IPS DF 6.9 (cell line): ENCODE measurements at regions not wholly inside any gene's neighbourhood (a gene's known extent, or its start where the extent isn't known, plus 50 kb on each side); places are given as distances from the start of the nearest gene placed in this dataset.

Experiments used
- DNase-seq: peaks from one replicate; pipeline ENCODE4 v3.0.0-alpha.2; 2013; ENCODE audit warnings: low read depth, low spot score
- H3K27ac ChIP-seq: one replicate; pipeline ENCODE4 v1.5.1; 2013; ENCODE audit warnings: low read length, control low read depth
- H3K27me3 ChIP-seq: 2 replicates; pipeline ENCODE4 v1.6.1; 2013; ENCODE audit warnings: mild to moderate bottlenecking, low read length; ENCODE audit not compliant: control insufficient read depth, insufficient read depth
- H3K36me3 ChIP-seq: 2 replicates; pipeline ENCODE4 v1.6.1; 2013; ENCODE audit warnings: low read length; ENCODE audit not compliant: control insufficient read depth, insufficient read depth
- H3K4me1 ChIP-seq: 2 replicates; pipeline ENCODE4 v1.6.1; 2013; ENCODE audit warnings: low read length; ENCODE audit not compliant: control insufficient read depth, insufficient read depth
- H3K4me3 ChIP-seq: 2 replicates; pipeline ENCODE4 v1.5.1; 2013; ENCODE audit warnings: mild to moderate bottlenecking, low read length
- H3K9me3 ChIP-seq: 2 replicates; pipeline ENCODE4 v1.6.1; 2013; ENCODE audit warnings: low read length, inconsistent platforms; ENCODE audit not compliant: control insufficient read depth, insufficient read depth
- WGBS: extraction: QIAGEN DNeasy Blood & Tissue Kit; methylation state at CpG from one replicate; pipeline ENCODE4 v1.1.7; 2013; ENCODE audit warnings: mixed read lengths, missing lambda C conversion rate; ENCODE audit not compliant: insufficient read length, insufficient coverage; 5-methylcytosine and 5-hydroxymethylcytosine counted together

DNA sequence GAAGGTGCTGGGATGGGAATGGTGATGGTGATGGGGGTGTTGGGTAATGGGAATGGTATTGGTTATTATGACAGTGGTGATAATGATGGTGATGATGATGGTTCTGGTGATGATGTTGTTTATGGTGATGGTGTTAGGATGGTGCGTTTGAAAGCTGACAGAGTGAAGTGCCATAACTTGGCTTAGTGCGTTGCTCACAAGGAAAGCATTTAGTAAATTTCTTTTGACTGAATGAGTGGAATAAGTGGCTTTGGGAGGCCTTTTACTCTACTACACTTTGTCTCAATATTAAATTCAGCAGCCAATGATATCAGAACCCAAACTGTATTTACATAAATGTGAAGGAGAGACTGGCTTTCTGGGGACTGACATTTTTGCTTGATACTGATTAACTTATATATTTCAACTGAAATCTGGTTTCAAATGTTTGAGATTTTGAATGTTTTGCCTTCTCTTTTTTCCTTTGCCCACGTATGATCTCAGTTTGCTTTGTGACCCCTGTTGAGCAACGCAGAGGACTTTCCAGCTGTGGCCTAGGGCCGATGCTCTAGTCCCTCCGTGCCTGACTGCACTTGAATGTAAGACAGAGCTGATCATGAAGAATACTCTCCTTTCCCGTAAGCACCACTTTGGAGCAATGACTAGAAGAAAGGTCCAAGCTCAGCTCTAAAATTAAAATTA is 128.5 kb upstream of the SH3BP4 start:
- DNase-seq, result no peak
- no peaks in the 10 kb centered on the region for H3K27me3 ChIP-seq
- H3K27ac ChIP-seq, result no peak overlapping the region
- H3K4me1 ChIP-seq, result no peaks in the 10 kb centered on the region
- no peaks in the 10 kb centered on the region for H3K36me3 ChIP-seq
- 100% methylated on average over 1 of the region's 7 CpGs for WGBS
- H3K9me3 ChIP-seq, result no peaks in the 10 kb centered on the region
- no peak overlapping the region for H3K4me3 ChIP-seq

DNA sequence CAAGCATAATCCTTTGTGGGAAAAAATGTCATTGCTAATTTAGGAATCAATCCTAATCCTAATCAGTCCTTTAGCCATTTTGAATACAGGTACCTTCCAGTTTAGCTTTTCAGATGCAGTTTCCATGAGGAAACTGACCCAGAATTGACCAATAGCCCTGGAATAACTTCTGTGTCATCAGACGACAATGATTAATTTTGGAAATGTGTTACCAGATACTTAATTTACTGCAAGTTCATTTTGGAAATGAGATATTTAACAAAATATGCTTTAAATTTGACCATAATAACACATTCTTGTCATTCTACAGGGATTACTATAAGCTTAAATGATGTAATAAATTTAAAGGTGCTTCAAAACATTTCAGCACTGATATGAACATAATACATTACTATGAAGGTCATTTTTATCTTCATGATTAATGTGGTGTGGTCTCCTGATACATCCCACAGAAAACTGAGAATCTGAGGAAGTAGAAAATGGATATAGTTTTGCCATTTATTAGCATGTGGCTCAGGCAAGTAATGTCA is 129.8 kb upstream of the SH3BP4 start:
- H3K27me3 ChIP-seq, result no peaks in the 10 kb centered on the region
- no peaks in the 10 kb centered on the region for H3K36me3 ChIP-seq
- no peak overlapping the region for H3K27ac ChIP-seq
- no peaks in the 10 kb centered on the region for H3K9me3 ChIP-seq
- no peak for DNase-seq
- no peaks in the 10 kb centered on the region for H3K4me1 ChIP-seq
- no peak overlapping the region for H3K4me3 ChIP-seq
- WGBS, result no CpG with 5 or more reads among the region's 1 CpG

DNA sequence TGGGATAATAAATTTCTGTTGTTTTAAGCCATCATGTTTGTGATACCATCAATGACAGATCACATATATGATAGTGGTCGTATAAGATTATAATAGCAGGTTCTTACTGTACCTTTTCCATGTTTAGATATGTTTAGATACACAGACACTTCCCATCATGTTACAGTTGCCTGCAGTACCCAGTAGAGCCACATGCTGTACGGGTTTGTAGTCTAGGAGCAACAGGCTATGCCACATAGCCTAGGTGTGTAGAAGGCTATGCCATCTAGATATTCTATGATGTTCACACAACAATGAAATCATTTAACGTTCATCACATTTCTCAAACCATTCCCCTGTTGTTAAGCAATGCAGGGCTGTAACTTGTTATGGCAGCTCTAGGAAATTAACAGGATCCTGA is 132.9 kb upstream of the SH3BP4 start:
- WGBS, result no CpG with 5 or more reads among the region's 3 CpGs
- DNase-seq, result no peak

DNA sequence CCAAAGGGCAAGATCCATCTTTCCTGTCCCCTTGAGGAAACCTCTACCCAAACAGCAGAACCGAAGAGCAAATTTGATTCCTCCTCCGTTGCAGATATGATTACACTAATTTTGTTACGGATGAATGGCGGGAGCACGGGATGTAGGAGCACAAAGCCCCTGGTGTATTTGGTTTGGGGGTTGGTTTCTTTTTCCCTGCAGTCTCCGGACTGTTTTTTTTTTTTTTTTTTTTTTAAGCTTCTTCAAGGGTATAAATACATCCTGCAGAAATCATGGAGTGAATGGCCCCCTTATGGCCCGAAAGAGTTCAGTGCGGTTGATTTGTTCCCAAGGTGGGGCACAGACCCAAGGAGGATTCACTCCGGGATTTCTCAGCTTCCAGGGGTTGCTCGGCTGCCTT is 135.3 kb upstream of the SH3BP4 start:
- Histone ChIP-seq H3K4me1 (no peaks in the 10 kb centered on the region), H3K36me3 (no peaks in the 10 kb centered on the region), H3K27me3 (no peaks in the 10 kb centered on the region), H3K27ac (no peak overlapping the region), H3K9me3 (no peaks in the 10 kb centered on the region), H3K4me3 (no peak overlapping the region)
- DNase-seq, result no peak
- no CpG with 5 or more reads among the region's 10 CpGs for WGBS

More for the DNA sequence above, 132.9 kb upstream of the SH3BP4 start:
- Histone ChIP-seq H3K4me1 (no peaks in the 10 kb centered on the region), H3K27ac (no peak overlapping the region), H3K9me3 (no peaks in the 10 kb centered on the region), H3K36me3 (no peaks in the 10 kb centered on the region), H3K4me3 (no peak overlapping the region), H3K27me3 (no peaks in the 10 kb centered on the region)

DNA sequence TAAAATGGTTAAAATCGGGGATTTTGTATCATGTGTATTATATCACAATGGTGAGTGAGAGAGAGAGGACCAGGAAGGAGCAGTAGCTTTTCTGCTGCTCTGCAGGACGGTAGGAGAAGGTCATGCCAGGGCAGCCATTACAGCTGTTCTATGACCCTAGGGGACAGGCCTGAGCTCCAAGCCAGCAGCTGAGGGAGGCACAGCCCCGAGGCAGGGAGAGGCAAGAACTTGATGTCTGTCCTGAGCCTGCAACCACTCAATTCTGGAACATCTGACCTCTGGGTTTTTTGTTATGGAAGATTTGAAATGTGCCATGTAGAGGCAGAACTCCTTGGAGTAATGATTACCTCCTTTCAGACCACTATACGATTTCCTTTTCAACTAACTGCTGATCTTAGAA is 135.8 kb upstream of the SH3BP4 start:
- no peak for DNase-seq
- no CpG with 5 or more reads among the region's 4 CpGs for WGBS
- H3K4me3 ChIP-seq, result no peak overlapping the region
- H3K9me3 ChIP-seq, result no peaks in the 10 kb centered on the region
- H3K36me3 ChIP-seq, result no peaks in the 10 kb centered on the region
- no peak overlapping the region for H3K27ac ChIP-seq
- no peaks in the 10 kb centered on the region for H3K27me3 ChIP-seq
- H3K4me1 ChIP-seq, result no peaks in the 10 kb centered on the region

DNA sequence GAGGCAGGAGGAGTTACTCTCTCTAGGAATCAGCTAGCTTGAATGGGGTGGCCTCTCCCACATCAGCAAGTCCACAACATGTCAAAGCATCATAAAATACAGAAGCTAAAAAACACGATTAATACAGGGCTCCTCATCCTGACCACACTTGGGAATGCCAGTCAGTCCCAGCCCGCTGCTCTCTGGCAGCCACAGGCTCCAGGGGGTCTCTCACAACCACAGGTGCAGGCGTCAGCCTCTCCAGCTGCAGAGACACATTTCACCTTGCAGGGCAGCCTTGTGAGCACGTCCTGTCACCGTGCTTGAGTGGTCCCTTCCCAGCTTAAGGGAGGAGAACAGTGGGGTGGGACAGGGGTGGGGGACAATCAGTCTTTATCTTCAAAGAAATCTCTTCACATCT is 137.4 kb upstream of the SH3BP4 start:
- no CpG with 5 or more reads among the region's 5 CpGs for WGBS
- H3K36me3 ChIP-seq, result no peaks in the 10 kb centered on the region
- no peak for DNase-seq
- H3K9me3 ChIP-seq, result no peaks in the 10 kb centered on the region
- no peaks in the 10 kb centered on the region for H3K4me1 ChIP-seq
- no peak overlapping the region for H3K4me3 ChIP-seq
- no peaks in the 10 kb centered on the region for H3K27me3 ChIP-seq
- H3K27ac ChIP-seq, result no peak overlapping the region

DNA sequence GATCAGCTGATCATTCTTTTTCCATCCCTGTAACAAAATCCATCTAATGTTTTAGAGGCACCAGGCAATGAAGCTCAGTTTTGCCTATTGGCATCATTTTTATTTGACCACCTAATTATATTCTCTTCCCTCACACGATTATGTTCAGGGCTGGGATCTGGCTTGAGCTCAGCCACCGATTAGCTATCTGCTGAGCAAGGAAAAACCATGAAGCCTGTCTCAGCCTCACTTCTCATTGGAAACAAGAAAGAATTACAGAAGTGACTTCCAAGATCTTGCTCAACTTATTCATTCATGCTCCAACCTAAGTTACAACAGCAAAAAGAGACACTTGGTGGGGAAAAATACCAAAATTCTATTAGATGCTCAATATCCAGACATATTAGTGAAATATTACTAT is 139.0 kb upstream of the SH3BP4 start:
- no peaks in the 10 kb centered on the region for H3K27me3 ChIP-seq
- no peaks in the 10 kb centered on the region for H3K4me1 ChIP-seq
- no CpG with 5 or more reads among the region's 2 CpGs for WGBS
- no peak overlapping the region for H3K4me3 ChIP-seq
- H3K9me3 ChIP-seq, result no peaks in the 10 kb centered on the region
- no peaks in the 10 kb centered on the region for H3K36me3 ChIP-seq
- H3K27ac ChIP-seq, result no peak overlapping the region
- no peak for DNase-seq

DNA sequence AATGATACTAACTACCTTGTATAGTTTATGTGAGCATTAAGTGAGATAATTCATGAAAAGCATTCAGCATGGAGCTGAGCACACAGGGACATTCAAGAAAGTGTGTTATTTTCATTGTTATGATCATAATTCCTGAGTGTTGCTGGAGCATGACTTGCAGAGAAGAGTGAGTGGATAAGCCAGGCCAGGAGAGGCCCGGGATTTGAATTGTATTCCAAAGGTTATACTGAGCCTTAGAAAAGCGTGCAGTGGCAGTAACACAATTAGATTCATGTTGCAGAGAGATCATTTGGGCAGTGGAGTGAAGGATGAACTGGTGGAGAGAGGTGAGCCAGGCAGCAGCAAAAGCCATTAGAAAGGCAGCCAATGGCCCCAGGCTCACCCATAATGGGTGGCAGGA is 142.9 kb upstream of the SH3BP4 start:
- no peaks in the 10 kb centered on the region for H3K36me3 ChIP-seq
- no peaks in the 10 kb centered on the region for H3K4me1 ChIP-seq
- H3K27ac ChIP-seq, result no peak overlapping the region
- no peaks in the 10 kb centered on the region for H3K27me3 ChIP-seq
- DNase-seq, result no peak
- no peak overlapping the region for H3K4me3 ChIP-seq
- H3K9me3 ChIP-seq, result no peaks in the 10 kb centered on the region
- no CpG with 5 or more reads among the region's 2 CpGs for WGBS

DNA sequence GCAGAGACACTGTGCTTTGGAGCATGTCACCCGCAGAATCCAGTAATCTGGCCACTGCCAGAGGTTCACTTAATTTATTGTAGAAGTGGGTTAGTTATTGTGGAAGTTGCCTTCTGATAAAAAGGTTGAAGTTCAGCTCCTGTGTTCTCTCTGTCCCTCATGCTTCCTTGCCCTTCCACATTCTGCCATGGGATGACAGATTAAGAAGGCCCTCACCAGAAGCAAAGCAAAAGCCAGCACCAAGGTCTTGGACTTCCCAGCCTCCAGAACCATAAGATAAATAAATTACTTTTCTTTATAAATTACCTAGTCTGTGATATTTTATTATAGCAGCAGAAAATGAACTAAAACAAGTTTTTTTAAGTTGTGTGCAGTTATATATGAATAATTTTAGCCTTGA is 145.0 kb upstream of the SH3BP4 start:
- no CpG with 5 or more reads among the region's 1 CpG for WGBS
- no peak overlapping the region for H3K4me3 ChIP-seq
- H3K36me3 ChIP-seq, result no peaks in the 10 kb centered on the region
- H3K27me3 ChIP-seq, result no peaks in the 10 kb centered on the region
- no peaks in the 10 kb centered on the region for H3K4me1 ChIP-seq
- H3K27ac ChIP-seq, result no peak overlapping the region
- no peak for DNase-seq
- H3K9me3 ChIP-seq, result no peaks in the 10 kb centered on the region

DNA sequence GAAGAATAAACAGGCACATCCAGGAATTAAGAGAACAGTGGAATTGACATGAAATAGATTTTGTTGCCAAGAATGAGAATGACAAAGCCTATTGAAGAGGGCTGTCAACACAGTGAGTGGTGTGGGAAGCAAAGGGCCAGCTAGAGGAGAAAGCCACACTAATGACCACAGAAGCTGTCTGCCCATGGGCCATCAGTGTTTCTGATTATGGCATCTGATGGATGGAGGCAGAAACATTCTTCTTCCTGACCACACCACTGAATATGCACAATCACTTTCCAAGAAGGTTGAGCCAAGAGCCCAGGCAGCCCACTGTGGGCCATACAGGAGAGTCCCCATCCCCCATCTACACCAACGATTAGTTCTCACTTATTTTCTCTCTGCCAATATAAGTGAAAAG is 146.0 kb upstream of the SH3BP4 start:
- Histone ChIP-seq H3K27me3 (no peaks in the 10 kb centered on the region), H3K4me3 (no peak overlapping the region), H3K9me3 (no peaks in the 10 kb centered on the region), H3K27ac (no peak overlapping the region), H3K4me1 (no peaks in the 10 kb centered on the region), H3K36me3 (no peaks in the 10 kb centered on the region)
- no peak for DNase-seq
- no CpG with 5 or more reads among the region's 1 CpG for WGBS

DNA sequence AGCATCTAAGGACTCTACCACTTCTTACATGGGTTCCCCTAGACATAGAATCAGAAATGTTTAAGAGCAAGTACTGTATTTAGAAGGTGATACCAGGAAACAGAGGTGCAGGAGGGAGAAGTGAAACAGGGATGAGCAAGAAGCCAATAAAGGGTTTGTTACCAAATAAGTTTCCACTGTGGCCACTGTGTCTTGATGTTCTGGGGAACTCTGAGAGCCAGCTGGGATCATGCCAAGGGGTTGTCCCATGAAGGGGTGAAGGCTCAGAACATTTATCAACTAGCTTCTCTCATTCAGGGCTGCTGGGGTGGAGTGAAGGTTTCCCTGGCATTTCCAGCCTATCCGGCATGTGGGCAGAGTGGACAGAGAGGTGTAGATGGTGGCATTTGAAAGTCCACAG is 147.1 kb upstream of the SH3BP4 start:
- Histone ChIP-seq H3K36me3 (no peaks in the 10 kb centered on the region), H3K27ac (no peak overlapping the region)
- WGBS, result no CpG with 5 or more reads among the region's 1 CpG

More for the DNA sequence above, 147.1 kb upstream of the SH3BP4 start:
- Histone ChIP-seq H3K4me3 (no peak overlapping the region), H3K27me3 (no peaks in the 10 kb centered on the region), H3K9me3 (no peaks in the 10 kb centered on the region), H3K4me1 (no peaks in the 10 kb centered on the region)
- DNase-seq, result no peak
